K562 (cell line): ENCODE measurements at regions not wholly inside any gene's neighbourhood (a gene's known extent, or its start where the extent isn't known, plus 50 kb on each side); places are given as distances from the start of the nearest gene placed in this dataset.
A peak's percentile ranks its signal among the peaks of the same experiment; 100 is the strongest.

Experiments used
- ATAC-seq: fragments of 200-7000 bp; cut with Tn5 transposase; 3 replicates; pipeline ENCODE4 v1.9.1; 2020; ENCODE audit warnings: moderate library complexity
- BruUV-seq: library from RNA; stranded (reverse); fragments of 400-500 nt; replicated peaks from 2 replicates; lab custom pipeline; 2021; lab: Mats Ljungman, UMichigan
- CTCF ChIA-PET: fragments of 300-600 bp; formaldehyde crosslinking; extraction: SDS; loops from one replicate; lab custom pipeline; 2021; ENCODE audit warnings: low intra/inter-chr PET ratio; lab: Yijun Ruan, JAX
- POLR2A ChIA-PET: fragments of 300-600, 350-650 bp; sonication (Branson Sonifier 250); formaldehyde crosslinking; extraction: SDS; loops from one replicate; lab custom pipeline; 2021; ENCODE audit warnings: antibody characterized with exemption, inconsistent platforms; lab: Yijun Ruan, JAX
- DNase-seq, 4 experiments: peaks; one replicate each; pipeline versions ENCODE4 v3.0.0 to v3.0.0-alpha.2; 2011 to 2018; ENCODE audit warnings: low spot score in 3 of 4, mixed read lengths in 3 of 4; ENCODE audit errors: extremely low read depth in 1 of 4
- FAIRE-seq: peaks from 2 replicates; lab custom pipeline; 2011; peaks lifted over from hg19 to GRCh38; lab: Jason Lieb, UNC
- H2AFZ ChIP-seq: 2 replicates; pipeline ENCODE4 v1.6.0; 2011; ENCODE audit warnings: low read depth, low read length, control low read depth, inconsistent platforms
- H3K27ac ChIP-seq: fragments of 200-600 bp; 3 replicates; pipeline ENCODE4 v1.8.0; 2011; ENCODE audit warnings: low read depth, mild to moderate bottlenecking, control low read depth, inconsistent platforms, low read length, moderate library complexity, mixed read lengths; ENCODE audit errors: extremely low read depth
- H3K27me3 ChIP-seq, 2 experiments: fragments of 300-600 bp in 1 of 2; 2 replicates in 1 of 2; 3 replicates in 1 of 2; pipeline versions ENCODE4 v1.6.0 to v1.8.0; 2011; ENCODE audit warnings: inconsistent platforms in 2 of 2, low read length in 2 of 2, mild to moderate bottlenecking in 1 of 2, mixed read lengths in 1 of 2, moderate library complexity in 1 of 2; ENCODE audit not compliant: control insufficient read depth in 2 of 2, insufficient read depth in 2 of 2
- H3K36me3 ChIP-seq: fragments of 300-600 bp; 3 replicates; pipeline ENCODE4 v1.8.0; 2011; ENCODE audit warnings: mild to moderate bottlenecking, low read length, inconsistent platforms; ENCODE audit not compliant: control insufficient read depth, insufficient read depth
- H3K4me1 ChIP-seq, 2 experiments: fragments of 200-600 bp in 1 of 2; replicated peaks in 1 of 2; 2 replicates in 1 of 2; 3 replicates in 1 of 2; pipeline versions ENCODE4 v1.5.1 to v1.8.0; 2011; ENCODE audit warnings: inconsistent platforms in 2 of 2, low read length in 2 of 2, mild to moderate bottlenecking in 1 of 2, mixed read lengths in 1 of 2, moderate library complexity in 1 of 2; ENCODE audit not compliant: control insufficient read depth in 2 of 2, insufficient read depth in 2 of 2
- H3K4me2 ChIP-seq: 2 replicates; pipeline ENCODE4 v1.6.1; 2011; ENCODE audit warnings: low read length, control low read depth, inconsistent platforms, mixed read lengths; ENCODE audit not compliant: insufficient read depth
- H3K4me3 ChIP-seq: fragments of 200-600 bp; sonication (generic), shearing (Covaris generic); 2 replicates; pipeline ENCODE4 v1.5.1; 2016; ENCODE audit warnings: control low read depth, inconsistent platforms
- H3K79me2 ChIP-seq: fragments of 200-600 bp; 3 replicates; pipeline ENCODE4 v1.8.0; 2011; ENCODE audit warnings: low read length, inconsistent platforms; ENCODE audit not compliant: control insufficient read depth, insufficient read depth
- H3K9ac ChIP-seq, 2 experiments: 2 replicates each; pipeline versions ENCODE4 v1.6.0 to v1.6.1; 2011; ENCODE audit warnings: low read depth in 2 of 2, low read length in 2 of 2, control low read depth in 1 of 2, inconsistent platforms in 1 of 2, mild to moderate bottlenecking in 1 of 2, mixed read lengths in 1 of 2; ENCODE audit not compliant: insufficient read depth in 1 of 2
- H3K9me1 ChIP-seq: one replicate; pipeline ENCODE4 v1.6.0; 2011; ENCODE audit warnings: inconsistent platforms, mild to moderate bottlenecking, low read length, moderate library complexity; ENCODE audit not compliant: control insufficient read depth, insufficient read depth
- H3K9me3 ChIP-seq: replicated peaks from 2 replicates; pipeline ENCODE4 v1.5.1; 2011; ENCODE audit warnings: low read depth, low read length, inconsistent platforms; ENCODE audit not compliant: control insufficient read depth, insufficient read depth
- H4K20me1 ChIP-seq: replicated peaks from 2 replicates; pipeline ENCODE4 v1.6.1; 2011; ENCODE audit warnings: low read length, inconsistent platforms, mixed read lengths; ENCODE audit not compliant: control insufficient read depth, insufficient read depth
- ADNP ChIP-seq: fragments of 200-800 bp; sonication (Bioruptor generic); IDR thresholded peaks from 2 replicates; pipeline ENCODE4 v1.6.1; 2016; ENCODE audit warnings: missing genetic modification characterization, missing compliant biosample characterization
- EP300 ChIP-seq: IDR thresholded peaks from 2 replicates; pipeline ENCODE4 v1.6.1; 2012; ENCODE audit warnings: low read length, improper control_type of control experiment
- ETV6 ChIP-seq, 3 experiments: fragments of 150-350 bp in 1 of 3; sonication (generic) in 1 of 3; formaldehyde crosslinking in 1 of 3; IDR thresholded peaks; 2 replicates each; pipeline versions ENCODE4 v1.6.1 to v1.8.0; 2014 to 2022; ENCODE audit warnings: borderline replicate concordance in 2 of 3, low read depth in 2 of 3, antibody characterized with exemption in 1 of 3, low read length in 1 of 3, mild to moderate bottlenecking in 1 of 3, missing genetic modification reagents in 1 of 3
- JUND ChIP-seq, 2 experiments: IDR thresholded peaks; 2 replicates in 1 of 2; 3 replicates in 1 of 2; pipeline ENCODE4 v1.6.1; 2011; ENCODE audit warnings: borderline replicate concordance in 2 of 2, low read depth in 2 of 2, low read length in 2 of 2, improper control_type of control experiment in 1 of 2, missing biosample characterization in 1 of 2, missing genetic modification characterization in 1 of 2, missing genetic modification reagents in 1 of 2
- POLR2B ChIP-seq: fragments of 450-650 bp; IDR thresholded peaks from 2 replicates; pipeline ENCODE4 v1.6.1; 2018; ENCODE audit warnings: low read depth; ENCODE audit not compliant: partially characterized antibody
- ZNF316 ChIP-seq: fragments of 450-650 bp; IDR thresholded peaks from 2 replicates; pipeline ENCODE4 v1.6.1; 2016
- ZNF518B ChIP-seq: fragments of 250-450 bp; sonication (Bioruptor Pico); IDR thresholded peaks from 2 replicates; pipeline ENCODE4 v1.5.0; 2021; ENCODE audit warnings: mild to moderate bottlenecking, moderate library complexity
- ZNF695 ChIP-seq: fragments of 450-650 bp; formaldehyde crosslinking; IDR thresholded peaks from 2 replicates; pipeline ENCODE4 v1.4.0; 2020; ENCODE audit warnings: mild to moderate bottlenecking, moderate library complexity
- WGBS: fragments of 100-300 bp; shearing (Covaris generic); methylation state at CpG from one replicate; pipeline ENCODE4 v1.1.6; 2016; ENCODE audit warnings: low coverage, mixed read lengths; ENCODE audit not compliant: insufficient coverage; ENCODE audit errors: missing lambda C conversion rate; 5-methylcytosine and 5-hydroxymethylcytosine counted together
- in situ Hi-C: fragments of 300-500 bp; cut with MboI; formaldehyde crosslinking; loops from 4 replicates; pipeline ENCODE4 v1.15.0; 2018; ENCODE audit warnings: inconsistent platforms, mixed read lengths
- intact Hi-C: fragments of 100-400 bp; cut with micrococcal nuclease; formaldehyde crosslinking; loops from 2 replicates; pipeline ENCODE4 v1.14.2; 2022
- TF ChIP-seq, protein P1 (sequence below): fragments of 200-400 bp; formaldehyde crosslinking; IDR thresholded peaks from 2 replicates; pipeline ENCODE4 v1.6.1; 2017; ENCODE audit warnings: mild to moderate bottlenecking, low read depth, low read length, moderate library complexity
- TF ChIP-seq, protein P2 (sequence below), 2 experiments: fragments of 250-450 bp in 1 of 2; fragments of 450-650 bp in 1 of 2; sonication (Bioruptor Pico) in 1 of 2; IDR thresholded peaks; 2 replicates each; pipeline versions ENCODE4 v1.6.1 to v1.8.0; 2016 to 2021; ENCODE audit warnings: mild to moderate bottlenecking in 2 of 2, moderate library complexity in 2 of 2, missing compliant biosample characterization in 1 of 2, missing genetic modification characterization in 1 of 2
- TF ChIP-seq, protein P3 (sequence below): fragments of 250-450 bp; sonication (Bioruptor Pico); IDR thresholded peaks from 2 replicates; pipeline ENCODE4 v1.4.0; 2020; ENCODE audit warnings: borderline replicate concordance

GRCh38 chr17:27367121-27367981 is 73.4 kb downstream of the WSB1 start:
- Histone ChIP-seq H3K27me3 (no peaks in the 10 kb centered on the region), H3K4me2 (no peak overlapping the region), H3K4me3 (no peak overlapping the region), H4K20me1 (no peaks in the 10 kb centered on the region), H3K9ac (peak overlapping the region in 1 of 2 experiments; percentile 86; a peak in 2 of 4 replicates), H3K36me3 (no peaks in the 10 kb centered on the region), H3K79me2 (no peaks in the 10 kb centered on the region), H2AFZ (peak overlapping the region; percentile 67), H3K9me1 (no peaks in the 10 kb centered on the region), H3K4me1 (peaks cover 21 to 27% of the 10 kb centered on the region in 2 experiments), H3K27ac (peak overlapping the region; percentile 7; the same call in 1 of the 3 replicates), H3K9me3 (peaks cover 6% of the 10 kb centered on the region; the same call in 1 of the 2 replicates)
- FAIRE-seq = no peak
- in situ Hi-C loops (no loop called here), intact Hi-C loops (loop anchor here (5.0 kb wide), 1 partner anchor 90 kb away; the partner anchor contains the start of gene KSR1)
- WGBS = 74% methylated on average over 15 of the region's 17 CpGs
- ChIA-PET CTCF (no interaction called here), POLR2A (interaction anchor here (0.6 to 0.7 kb wide), 3 partner anchors 16 to 221 kb away, joined by 3 read pairs; no protein-coding TSS in a partner anchor)
- DNase-seq = no peak
- ATAC-seq = peak; percentile 32
- BruUV-seq = no TSS peak
- TF ChIP-seq ZNF695 (CRISPR knock-in tag) (no peak), JUND (IDR thresholded peaks at IDR 0.05; ENCODE audit: borderline replicate concordance, low read depth, low read length) (no peak), JUND (tag; IDR thresholded peaks at IDR 0.05; ENCODE audit: borderline replicate concordance, low read depth, low read length) (no peak), POLR2B (no peak), EP300 (no peak), ZNF316 (peak; percentile 79), ZNF518B (no peak), ETV6 (IDR thresholded peaks at IDR 0.05; ENCODE audit: borderline replicate concordance in 1 of 2, low read depth in 2 of 2, low read length in 1 of 2) (no peak), ETV6 (CRISPR knock-in tag; IDR thresholded peaks at IDR 0.05; ENCODE audit: borderline replicate concordance) (no peak), ADNP (tag) (no peak)
- TF ChIP-seq, protein P1, sequence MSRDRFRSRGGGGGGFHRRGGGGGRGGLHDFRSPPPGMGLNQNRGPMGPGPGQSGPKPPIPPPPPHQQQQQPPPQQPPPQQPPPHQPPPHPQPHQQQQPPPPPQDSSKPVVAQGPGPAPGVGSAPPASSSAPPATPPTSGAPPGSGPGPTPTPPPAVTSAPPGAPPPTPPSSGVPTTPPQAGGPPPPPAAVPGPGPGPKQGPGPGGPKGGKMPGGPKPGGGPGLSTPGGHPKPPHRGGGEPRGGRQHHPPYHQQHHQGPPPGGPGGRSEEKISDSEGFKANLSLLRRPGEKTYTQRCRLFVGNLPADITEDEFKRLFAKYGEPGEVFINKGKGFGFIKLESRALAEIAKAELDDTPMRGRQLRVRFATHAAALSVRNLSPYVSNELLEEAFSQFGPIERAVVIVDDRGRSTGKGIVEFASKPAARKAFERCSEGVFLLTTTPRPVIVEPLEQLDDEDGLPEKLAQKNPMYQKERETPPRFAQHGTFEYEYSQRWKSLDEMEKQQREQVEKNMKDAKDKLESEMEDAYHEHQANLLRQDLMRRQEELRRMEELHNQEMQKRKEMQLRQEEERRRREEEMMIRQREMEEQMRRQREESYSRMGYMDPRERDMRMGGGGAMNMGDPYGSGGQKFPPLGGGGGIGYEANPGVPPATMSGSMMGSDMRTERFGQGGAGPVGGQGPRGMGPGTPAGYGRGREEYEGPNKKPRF = no peak
- TF ChIP-seq, protein P2, sequence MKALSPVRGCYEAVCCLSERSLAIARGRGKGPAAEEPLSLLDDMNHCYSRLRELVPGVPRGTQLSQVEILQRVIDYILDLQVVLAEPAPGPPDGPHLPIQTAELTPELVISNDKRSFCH (CRISPR knock-in tag; IDR thresholded peaks at IDR 0.05) = no peak
- TF ChIP-seq, protein P2 (tag; IDR thresholded peaks at IDR 0.05) = no peak
- TF ChIP-seq, protein P3, sequence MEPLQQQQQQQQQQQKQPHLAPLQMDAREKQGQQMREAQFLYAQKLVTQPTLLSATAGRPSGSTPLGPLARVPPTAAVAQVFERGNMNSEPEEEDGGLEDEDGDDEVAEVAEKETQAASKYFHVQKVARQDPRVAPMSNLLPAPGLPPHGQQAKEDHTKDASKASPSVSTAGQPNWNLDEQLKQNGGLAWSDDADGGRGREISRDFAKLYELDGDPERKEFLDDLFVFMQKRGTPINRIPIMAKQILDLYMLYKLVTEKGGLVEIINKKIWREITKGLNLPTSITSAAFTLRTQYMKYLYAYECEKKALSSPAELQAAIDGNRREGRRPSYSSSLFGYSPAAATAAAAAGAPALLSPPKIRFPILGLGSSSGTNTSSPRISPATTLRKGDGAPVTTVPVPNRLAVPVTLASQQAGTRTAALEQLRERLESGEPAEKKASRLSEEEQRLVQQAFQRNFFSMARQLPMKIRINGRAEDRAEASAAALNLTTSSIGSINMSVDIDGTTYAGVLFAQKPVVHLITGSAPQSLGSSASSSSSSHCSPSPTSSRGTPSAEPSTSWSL (CRISPR knock-in tag) = no peak
